CD8-positive, alpha-beta memory T cell (primary cell): ENCODE measurements at regions not wholly inside any gene's neighbourhood (a gene's known extent, or its start where the extent isn't known, plus 50 kb on each side); places are given as distances from the start of the nearest gene placed in this dataset.

Source experiments
- CTCF ChIA-PET: fragments of 350-600 bp; sonication (Branson Sonifier 250); formaldehyde crosslinking; loops from one replicate; lab custom pipeline; 2021; ENCODE audit warnings: antibody characterized with exemption; lab: Charles Lee
- POLR2A ChIA-PET: fragments of 350-600 bp; sonication (Branson Sonifier 250); formaldehyde crosslinking; loops from one replicate; lab custom pipeline; 2021; ENCODE audit warnings: antibody characterized with exemption; lab: Charles Lee
- DNase-seq, 5 donors: peaks; one replicate each; pipeline versions ENCODE4 v3.0.0 to v3.0.0-alpha.2; 2020 to 2022; ENCODE audit warnings: mixed read lengths in 1 of 5
- H3K27ac ChIP-seq: one replicate; pipeline ENCODE4 v1.7.0; 2013; ENCODE audit warnings: low read depth, mild to moderate bottlenecking, low read length, moderate library complexity
- H3K27me3 ChIP-seq: 2 replicates; pipeline ENCODE4 v1.7.0; 2013; ENCODE audit warnings: low read length, mild to moderate bottlenecking; ENCODE audit not compliant: insufficient read depth, poor library complexity, severe bottlenecking
- H3K36me3 ChIP-seq: 2 replicates; pipeline ENCODE4 v1.7.0; 2013; ENCODE audit warnings: mild to moderate bottlenecking, low read length, moderate library complexity; ENCODE audit not compliant: insufficient read depth
- H3K4me1 ChIP-seq: 2 replicates; pipeline ENCODE4 v1.7.0; 2013; ENCODE audit warnings: mild to moderate bottlenecking, low read length, moderate library complexity; ENCODE audit not compliant: insufficient read depth
- H3K4me3 ChIP-seq: 2 replicates; pipeline ENCODE4 v1.7.0; 2013; ENCODE audit warnings: mild to moderate bottlenecking, low read length
- H3K9me3 ChIP-seq: 2 replicates; pipeline ENCODE4 v1.7.0; 2013; ENCODE audit warnings: mild to moderate bottlenecking, low read length
- H3K27ac Mint-ChIP-seq, 8 donors: one replicate each; pipeline ENCODE4 v1.8.0; 2020 to 2021; ENCODE audit warnings: mixed read lengths in 8 of 8, mild to moderate bottlenecking in 6 of 8, inconsistent platforms in 3 of 8, moderate library complexity in 3 of 8
- H3K27me3 Mint-ChIP-seq, 2 donors: one replicate each; pipeline ENCODE4 v1.8.0; 2020 to 2021; ENCODE audit warnings: mixed read lengths in 2 of 2, mild to moderate bottlenecking in 1 of 2, moderate library complexity in 1 of 2
- H3K36me3 Mint-ChIP-seq, 3 donors: one replicate each; pipeline ENCODE4 v1.8.0; 2020 to 2021; ENCODE audit warnings: mixed read lengths in 3 of 3, inconsistent platforms in 1 of 3, mild to moderate bottlenecking in 1 of 3
- H3K4me1 Mint-ChIP-seq, 3 donors: one replicate each; pipeline ENCODE4 v1.8.0; 2020 to 2021; ENCODE audit warnings: mixed read lengths in 3 of 3, inconsistent platforms in 1 of 3, mild to moderate bottlenecking in 1 of 3
- H3K4me3 Mint-ChIP-seq, 7 donors: one replicate each; pipeline ENCODE4 v1.8.0; 2020 to 2021; ENCODE audit warnings: mixed read lengths in 7 of 7, mild to moderate bottlenecking in 6 of 7, moderate library complexity in 4 of 7, inconsistent platforms in 2 of 7
- H3K9me3 Mint-ChIP-seq, 5 donors: one replicate each; pipeline ENCODE4 v1.8.0; 2020 to 2022; ENCODE audit warnings: mixed read lengths in 5 of 5, mild to moderate bottlenecking in 3 of 5, moderate library complexity in 2 of 5, inconsistent platforms in 1 of 5

GRCh38 chr12:24476310-24476709 lies 472.6 kb downstream of the BCAT1 start:
- Mint-ChIP-seq H3K4me3 (no peak overlapping the region), H3K36me3 (no peaks in the 10 kb centered on the region), H3K27ac (no peak overlapping the region), H3K27me3 (no peaks in the 10 kb centered on the region), H3K4me1 (no peaks in the 10 kb centered on the region), H3K9me3 (no peaks in the 10 kb centered on the region)
- H3K36me3 ChIP-seq: no peaks in the 10 kb centered on the region
- POLR2A ChIA-PET: no interaction called here
- H3K4me1 ChIP-seq: no peaks in the 10 kb centered on the region
- H3K27ac ChIP-seq: no peak overlapping the region
- DNase-seq: no peak
- H3K9me3 ChIP-seq: no peaks in the 10 kb centered on the region
- no peak overlapping the region for H3K4me3 ChIP-seq
- CTCF ChIA-PET: no interaction called here
- no peaks in the 10 kb centered on the region for H3K27me3 ChIP-seq

- Histone ChIP-seq H3K36me3 (no peaks in the 10 kb centered on the region), H3K4me1 (no peaks in the 10 kb centered on the region), H3K9me3 (no peaks in the 10 kb centered on the region), H3K27ac (no peak overlapping the region), H3K4me3 (no peak overlapping the region), H3K27me3 (no peaks in the 10 kb centered on the region)
- Mint-ChIP-seq H3K27me3 (no peaks in the 10 kb centered on the region), H3K4me1 (no peaks in the 10 kb centered on the region), H3K4me3 (no peak overlapping the region), H3K36me3 (no peaks in the 10 kb centered on the region), H3K9me3 (no peaks in the 10 kb centered on the region), H3K27ac (no peak overlapping the region)
- no peak for DNase-seq
- CTCF ChIA-PET: no interaction called here
- POLR2A ChIA-PET: no interaction called here
Measured at GRCh38 chr12:24475337-24475736, 473.6 kb downstream of the BCAT1 start.

- Histone ChIP-seq H3K27me3 (no peaks in the 10 kb centered on the region), H3K4me1 (no peaks in the 10 kb centered on the region), H3K36me3 (no peaks in the 10 kb centered on the region), H3K4me3 (no peak overlapping the region), H3K27ac (no peak overlapping the region), H3K9me3 (no peaks in the 10 kb centered on the region)
- Mint-ChIP-seq H3K36me3 (no peaks in the 10 kb centered on the region), H3K9me3 (no peaks in the 10 kb centered on the region), H3K4me3 (no peak overlapping the region), H3K4me1 (no peaks in the 10 kb centered on the region), H3K27ac (no peak overlapping the region), H3K27me3 (peaks cover 0 to 1% of the 10 kb centered on the region in 2 donors)
- no peak for DNase-seq
- ChIA-PET CTCF (no interaction called here), POLR2A (no interaction called here)
Measured at GRCh38 chr12:24473097-24473496, 475.8 kb downstream of the BCAT1 start.

- ChIA-PET POLR2A (no interaction called here), CTCF (no interaction called here)
- H3K4me1 Mint-ChIP-seq: no peaks in the 10 kb centered on the region
- no peaks in the 10 kb centered on the region for H3K36me3 ChIP-seq
- DNase-seq: no peak
- H3K27me3 Mint-ChIP-seq: peaks cover 0 to 1% of the 10 kb centered on the region in 2 donors
- no peak overlapping the region for H3K4me3 Mint-ChIP-seq
- H3K27ac ChIP-seq: no peak overlapping the region
- no peaks in the 10 kb centered on the region for H3K27me3 ChIP-seq
- H3K4me3 ChIP-seq: no peak overlapping the region
- no peaks in the 10 kb centered on the region for H3K4me1 ChIP-seq
- H3K36me3 Mint-ChIP-seq: no peaks in the 10 kb centered on the region
- no peak overlapping the region for H3K27ac Mint-ChIP-seq
- no peaks in the 10 kb centered on the region for H3K9me3 ChIP-seq
- no peaks in the 10 kb centered on the region for H3K9me3 Mint-ChIP-seq
Measured at GRCh38 chr12:24470050-24470449, 478.9 kb downstream of the BCAT1 start.

GRCh38 chr12:24469089-24469488 lies 479.8 kb downstream of the BCAT1 start:
- POLR2A ChIA-PET: no interaction called here

GRCh38 chr12:24467226-24467625 lies 481.7 kb downstream of the BCAT1 start:
- no peaks in the 10 kb centered on the region for H3K36me3 ChIP-seq
- no peaks in the 10 kb centered on the region for H3K9me3 ChIP-seq
- H3K4me3 ChIP-seq: no peak overlapping the region
- H3K4me3 Mint-ChIP-seq: no peak overlapping the region
- ChIA-PET POLR2A (no interaction called here), CTCF (no interaction called here)
- H3K27ac ChIP-seq: no peak overlapping the region
- no peaks in the 10 kb centered on the region for H3K4me1 ChIP-seq
- peaks cover 0 to 1% of the 10 kb centered on the region in 2 donors for H3K27me3 Mint-ChIP-seq
- no peaks in the 10 kb centered on the region for H3K9me3 Mint-ChIP-seq
- H3K36me3 Mint-ChIP-seq: no peaks in the 10 kb centered on the region
- H3K27me3 ChIP-seq: no peaks in the 10 kb centered on the region
- H3K4me1 Mint-ChIP-seq: no peaks in the 10 kb centered on the region
- no peak for DNase-seq
- no peak overlapping the region for H3K27ac Mint-ChIP-seq

More at GRCh38 chr12:24469089-24469488, 479.8 kb downstream of the BCAT1 start:
- Histone ChIP-seq H3K27me3 (no peaks in the 10 kb centered on the region), H3K36me3 (no peaks in the 10 kb centered on the region), H3K27ac (no peak overlapping the region), H3K9me3 (no peaks in the 10 kb centered on the region), H3K4me1 (no peaks in the 10 kb centered on the region), H3K4me3 (no peak overlapping the region)
- no peaks in the 10 kb centered on the region for H3K9me3 Mint-ChIP-seq
- no peaks in the 10 kb centered on the region for H3K4me1 Mint-ChIP-seq
- H3K27me3 Mint-ChIP-seq: peaks cover 0 to 1% of the 10 kb centered on the region in 2 donors
- no peak overlapping the region for H3K27ac Mint-ChIP-seq
- no peak for DNase-seq
- CTCF ChIA-PET: no interaction called here
- no peaks in the 10 kb centered on the region for H3K36me3 Mint-ChIP-seq
- H3K4me3 Mint-ChIP-seq: no peak overlapping the region

- Mint-ChIP-seq H3K9me3 (no peaks in the 10 kb centered on the region), H3K27ac (no peak overlapping the region), H3K4me3 (no peak overlapping the region), H3K4me1 (no peaks in the 10 kb centered on the region), H3K27me3 (no peaks in the 10 kb centered on the region), H3K36me3 (no peaks in the 10 kb centered on the region)
- ChIA-PET CTCF (no interaction called here), POLR2A (no interaction called here)
- H3K36me3 ChIP-seq: no peaks in the 10 kb centered on the region
- no peaks in the 10 kb centered on the region for H3K4me1 ChIP-seq
- no peak overlapping the region for H3K4me3 ChIP-seq
- no peaks in the 10 kb centered on the region for H3K27me3 ChIP-seq
- H3K27ac ChIP-seq: no peak overlapping the region
- no peak for DNase-seq
- no peaks in the 10 kb centered on the region for H3K9me3 ChIP-seq
Measured at GRCh38 chr12:24463375-24463774, 485.5 kb downstream of the BCAT1 start.

GRCh38 chr12:24462946-24463345 lies 486.0 kb downstream of the BCAT1 start:
- Mint-ChIP-seq H3K27ac (no peak overlapping the region), H3K9me3 (no peaks in the 10 kb centered on the region), H3K36me3 (no peaks in the 10 kb centered on the region), H3K27me3 (no peaks in the 10 kb centered on the region), H3K4me3 (no peak overlapping the region), H3K4me1 (no peaks in the 10 kb centered on the region)
- Histone ChIP-seq H3K36me3 (no peaks in the 10 kb centered on the region), H3K9me3 (no peaks in the 10 kb centered on the region), H3K27ac (no peak overlapping the region), H3K4me1 (no peaks in the 10 kb centered on the region), H3K4me3 (no peak overlapping the region), H3K27me3 (no peaks in the 10 kb centered on the region)
- DNase-seq: no peak
- ChIA-PET CTCF (no interaction called here), POLR2A (no interaction called here)

GRCh38 chr12:24460506-24460905 lies 488.4 kb downstream of the BCAT1 start:
- H3K27ac Mint-ChIP-seq: no peak overlapping the region
- CTCF ChIA-PET: no interaction called here
- Histone ChIP-seq H3K4me3 (no peak overlapping the region), H3K27ac (no peak overlapping the region), H3K4me1 (no peaks in the 10 kb centered on the region), H3K27me3 (no peaks in the 10 kb centered on the region), H3K9me3 (no peaks in the 10 kb centered on the region), H3K36me3 (no peaks in the 10 kb centered on the region)
- no peak overlapping the region for H3K4me3 Mint-ChIP-seq
- no peaks in the 10 kb centered on the region for H3K36me3 Mint-ChIP-seq
- DNase-seq: no peak
- no peaks in the 10 kb centered on the region for H3K4me1 Mint-ChIP-seq
- POLR2A ChIA-PET: no interaction called here
- no peaks in the 10 kb centered on the region for H3K27me3 Mint-ChIP-seq
- no peaks in the 10 kb centered on the region for H3K9me3 Mint-ChIP-seq
